ENCODE measurements at regions not wholly inside any gene's neighbourhood (a gene's known extent, or its start where the extent isn't known, plus 50 kb on each side); places are given as distances from the start of the nearest gene placed in this dataset.

GRCh38 chr6:138013959-138014358, 93.3 kb downstream of the PERP start:
- TF ChIP-seq POLR2AphosphoS5 (IDR thresholded peaks at IDR 0.05): no peak
- TF ChIP-seq CTCF (IDR thresholded peaks at IDR 0.05): no peak

Data from breast epithelium (tissue), 3 donors.